T-helper 2 cell treated with Interferon-gamma antibody and Interleukin-4, amounts not matched to agents 100 ng/mL and 5 ng/mL, for 36 hours (primary cell): ENCODE measurements at regions not wholly inside any gene's neighbourhood (a gene's known extent, or its start where the extent isn't known, plus 50 kb on each side); places are given as distances from the start of the nearest gene placed in this dataset.
"Not testable (repeated sequence)": the region's sequence is repeated elsewhere in the genome, so short reads cannot be mapped to it uniquely, and the experiment has no call there.

Experiments used
- intact Hi-C: fragments of 100-400 bp; cut with micrococcal nuclease; formaldehyde crosslinking; loops from one replicate; pipeline ENCODE4 v1.15.1; 2023

DNA sequence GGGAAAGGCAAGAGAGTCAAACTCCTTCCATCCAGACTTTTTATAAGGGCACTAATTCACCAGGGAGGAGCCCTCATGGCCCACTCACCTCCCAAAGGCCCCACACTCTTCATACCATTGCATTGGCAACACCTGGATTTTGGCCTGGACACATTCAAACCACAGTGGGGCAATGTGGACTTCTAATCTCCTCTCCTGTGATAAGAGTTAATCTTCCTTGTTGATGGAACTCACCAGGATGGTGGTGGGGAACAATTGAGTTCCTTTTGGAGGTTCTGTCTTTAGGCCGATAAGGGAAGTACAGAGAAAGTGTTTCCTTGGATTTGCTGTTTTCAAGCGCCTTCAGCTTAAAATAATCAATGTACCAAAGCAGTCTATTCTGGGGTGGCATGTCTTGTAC, 268.7 kb downstream of the CD83 start:
- intact Hi-C loops = no loop called here

DNA sequence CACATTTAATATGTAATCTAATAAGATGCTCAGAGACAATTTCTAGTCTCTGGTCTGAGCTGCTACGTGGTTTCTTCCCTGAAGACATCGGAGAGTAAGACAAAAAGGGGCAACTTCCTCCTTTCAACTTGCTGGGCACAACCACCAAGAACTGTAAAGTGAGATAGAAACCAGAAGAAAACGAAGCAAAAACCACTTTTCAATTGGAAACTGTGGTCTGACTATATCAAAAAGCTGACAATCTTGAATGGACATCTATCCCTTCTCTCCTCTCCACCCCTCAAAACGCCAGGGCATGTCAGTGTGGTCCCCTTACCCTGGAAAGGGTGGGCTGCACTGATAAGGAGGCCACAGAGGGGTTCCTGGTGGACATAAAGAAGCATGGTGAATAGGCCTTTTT, 269.1 kb downstream of the CD83 start:
- intact Hi-C loops = no loop called here

DNA sequence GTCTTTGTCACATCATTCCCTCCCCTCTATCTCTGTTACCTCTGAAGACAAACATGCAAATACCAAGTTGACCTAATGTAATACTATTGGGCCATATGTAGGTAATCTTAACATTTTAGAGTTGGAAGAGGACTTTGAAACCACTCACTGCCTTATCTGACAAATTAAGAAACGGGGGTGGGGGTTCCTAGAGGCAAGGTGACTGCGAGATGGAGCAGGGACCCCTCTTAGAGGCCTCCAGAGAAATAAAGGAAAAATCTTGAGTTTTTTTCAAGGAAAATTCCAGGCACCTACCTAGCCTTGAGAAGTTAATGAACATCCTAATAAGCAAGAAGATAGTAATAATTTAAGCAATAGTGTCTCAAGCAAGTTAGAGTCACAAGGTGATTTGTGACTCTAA, 270.8 kb downstream of the CD83 start:
- intact Hi-C loops = no loop called here

DNA sequence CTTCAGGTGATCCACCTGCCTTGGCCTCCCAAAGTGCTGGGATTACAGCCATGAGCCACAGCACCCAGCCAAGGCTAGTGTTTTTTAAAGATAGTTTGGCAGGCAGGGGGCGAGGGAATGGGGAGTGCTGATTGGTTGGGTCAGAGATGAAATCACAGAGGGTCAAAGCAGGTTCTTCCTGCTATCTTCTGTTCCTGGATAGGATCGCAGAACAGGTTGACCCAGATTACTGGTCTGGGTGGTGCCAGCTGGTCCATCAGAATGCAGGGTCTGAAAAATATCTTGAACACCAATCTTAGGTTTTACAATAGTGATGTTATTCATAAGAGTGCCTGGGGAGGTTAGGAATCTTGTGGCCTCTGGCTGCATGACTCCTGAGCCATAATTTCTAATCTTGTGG, 272.2 kb downstream of the CD83 start:
- intact Hi-C loops = not testable (repeated sequence)

DNA sequence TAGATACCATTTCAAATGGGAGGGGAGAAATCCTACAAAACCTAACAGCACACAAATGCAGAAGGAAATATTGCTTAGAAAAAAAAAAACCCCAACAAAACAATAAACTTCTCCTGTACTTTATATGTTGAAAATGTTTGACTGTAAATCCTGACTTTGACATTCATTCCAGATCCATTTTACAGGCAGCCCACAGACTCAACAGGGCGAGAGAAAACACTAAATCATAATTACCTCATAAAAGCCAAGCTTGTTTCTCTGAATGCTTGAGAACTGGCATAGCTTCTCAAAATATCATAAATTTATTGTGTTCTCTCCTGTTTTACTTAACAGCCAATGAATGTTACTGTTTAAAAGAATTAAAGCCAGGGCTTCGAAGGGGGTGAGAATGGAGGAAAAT, 273.2 kb downstream of the CD83 start:
- intact Hi-C loops = no loop called here

DNA sequence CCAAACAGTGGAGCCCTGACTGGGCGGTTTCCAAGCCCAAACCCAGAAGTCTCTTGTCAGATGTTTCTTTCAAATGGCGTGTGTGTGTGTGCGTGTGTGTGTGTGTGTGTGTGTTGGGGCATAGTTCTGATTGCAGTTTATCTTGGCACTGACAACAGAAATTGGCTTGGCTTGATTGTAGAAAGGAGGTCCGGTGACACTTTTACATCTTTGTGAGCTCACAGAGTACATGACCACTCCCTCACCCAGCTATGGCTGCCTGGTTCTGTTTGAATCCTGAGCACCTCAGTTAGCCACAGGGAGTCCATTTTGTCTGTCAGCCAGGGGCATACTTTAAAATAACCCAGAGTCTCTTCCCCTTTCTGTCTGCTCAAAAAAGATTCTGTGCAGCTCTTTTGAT, 276.3 kb downstream of the CD83 start:
- intact Hi-C loops = no loop called here

DNA sequence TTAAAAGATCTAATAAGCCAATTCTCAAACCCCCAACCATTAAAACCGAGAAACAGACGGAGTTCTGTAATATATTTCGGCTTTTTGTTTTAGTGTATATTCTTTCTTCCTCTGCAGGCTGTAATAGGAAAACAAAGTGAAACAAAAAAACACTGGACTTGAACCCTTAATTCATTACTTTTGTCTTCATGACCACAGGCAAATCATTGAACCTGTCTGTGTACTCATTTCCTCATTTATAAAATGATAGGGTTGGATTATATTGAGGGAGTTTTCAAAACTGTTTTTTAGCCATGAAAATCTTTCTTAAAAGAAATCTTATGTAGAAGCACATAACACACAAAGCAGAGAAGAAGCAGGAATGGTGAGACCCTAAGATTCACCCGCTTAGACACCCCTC, 278.8 kb downstream of the CD83 start:
- intact Hi-C loops = no loop called here

DNA sequence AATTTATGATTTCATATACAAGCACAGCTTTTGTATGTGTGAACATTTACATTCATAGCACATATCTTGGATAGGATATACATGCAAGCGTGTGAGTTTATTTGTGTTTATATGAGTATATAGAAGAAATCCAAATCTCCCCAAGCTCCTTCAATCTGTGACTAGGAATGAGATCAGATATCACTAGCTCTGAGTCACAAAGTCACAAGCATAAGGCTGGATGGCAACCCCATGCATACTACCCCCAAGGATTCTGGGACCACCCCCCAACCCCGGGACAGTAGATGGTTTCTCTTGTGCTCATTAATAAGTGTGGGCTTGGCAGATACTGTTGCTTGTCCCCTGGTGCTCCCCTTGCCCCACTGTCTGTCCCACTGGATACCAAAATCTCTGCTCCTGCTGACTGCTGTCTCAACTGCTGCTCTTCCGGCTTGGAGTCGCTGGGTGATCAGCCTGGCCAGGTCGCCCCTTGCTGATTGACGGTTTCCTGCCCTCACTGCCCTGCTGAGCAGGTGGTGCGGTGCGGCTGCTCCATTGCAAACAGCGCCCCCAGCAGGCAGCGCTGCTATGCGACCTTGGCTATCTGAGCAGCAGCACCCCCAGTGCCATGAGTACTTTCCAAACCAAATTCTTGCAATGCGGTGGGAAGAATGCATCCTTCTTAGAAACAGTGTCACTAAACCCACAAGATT, 279.4 kb downstream of the CD83 start:
- intact Hi-C loops = no loop called here

DNA sequence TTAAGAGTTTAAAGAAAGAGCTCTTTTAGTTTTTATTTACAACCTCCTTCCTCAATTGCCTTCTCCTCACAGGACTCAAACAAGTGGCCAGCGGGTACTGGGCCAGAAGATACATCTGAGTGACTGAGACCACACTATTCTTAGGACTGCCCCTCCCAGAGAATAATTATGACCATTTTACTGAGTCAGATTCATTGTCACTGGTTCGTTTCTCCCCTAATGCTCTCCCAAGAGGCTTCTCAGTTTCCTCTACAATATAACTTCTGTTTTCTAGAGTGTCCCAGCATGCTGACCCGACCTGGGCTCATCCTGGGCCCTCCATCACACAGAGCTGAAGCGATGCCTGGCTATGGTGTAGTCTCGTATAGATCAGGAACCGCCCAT, 279.9 kb downstream of the CD83 start:
- intact Hi-C loops = no loop called here

DNA sequence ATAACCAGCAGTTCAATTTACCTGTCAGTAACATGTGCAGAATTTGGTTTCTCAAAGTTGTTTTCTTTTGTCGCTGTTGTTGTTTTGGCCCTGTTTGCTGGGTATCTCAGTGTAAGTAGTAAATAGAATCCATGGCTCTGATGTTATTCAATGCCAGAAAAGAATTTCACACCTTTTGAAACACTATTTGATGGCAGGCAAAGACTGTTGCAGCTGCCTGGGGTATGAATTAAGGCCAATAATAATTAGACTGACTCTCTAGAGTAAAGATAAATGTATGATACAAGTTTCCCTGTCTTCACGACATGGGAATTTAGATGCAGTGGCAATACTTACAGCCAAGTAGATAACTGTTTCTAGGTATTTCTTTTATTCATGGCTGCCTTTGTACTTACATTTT, 281.4 kb downstream of the CD83 start:
- intact Hi-C loops = no loop called here

DNA sequence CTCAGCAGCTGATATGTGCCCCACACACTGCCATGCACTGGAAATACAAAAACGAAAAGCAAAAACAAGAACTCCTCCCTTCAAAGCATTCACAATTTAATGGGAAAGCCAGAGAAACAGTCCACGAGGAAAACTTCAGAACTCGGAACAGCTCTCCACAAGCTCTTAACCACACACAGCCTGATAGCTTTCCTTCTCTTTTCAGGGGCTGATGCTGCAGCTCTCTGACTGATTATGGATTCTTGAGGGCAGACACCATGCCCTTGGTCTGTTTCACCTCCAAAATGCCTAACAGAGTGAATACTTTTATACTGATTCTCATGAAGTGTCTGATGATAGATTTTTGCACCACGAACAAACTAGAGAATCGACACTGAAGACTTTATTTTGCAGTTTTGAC, 282.1 kb downstream of the CD83 start:
- intact Hi-C loops = no loop called here

DNA sequence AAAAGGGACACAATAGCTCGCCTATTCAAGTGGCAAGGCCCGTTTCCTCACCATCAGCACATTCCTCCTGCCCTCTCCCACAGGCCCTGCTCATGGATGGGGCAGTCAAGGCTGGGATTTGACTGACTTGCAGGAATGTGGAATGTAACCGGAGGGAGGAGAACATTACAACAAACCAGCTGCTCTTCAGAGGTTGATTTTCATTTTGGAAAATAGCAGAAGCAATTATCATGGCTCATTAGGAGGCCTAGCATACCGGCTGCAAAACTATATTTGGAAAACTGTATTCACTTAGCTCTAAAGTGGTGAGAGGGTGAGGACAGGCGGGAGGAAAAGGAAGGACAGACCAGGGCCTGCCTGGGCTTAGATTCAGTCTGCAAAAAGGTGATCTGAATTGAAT, 283.7 kb downstream of the CD83 start:
- intact Hi-C loops = no loop called here

DNA sequence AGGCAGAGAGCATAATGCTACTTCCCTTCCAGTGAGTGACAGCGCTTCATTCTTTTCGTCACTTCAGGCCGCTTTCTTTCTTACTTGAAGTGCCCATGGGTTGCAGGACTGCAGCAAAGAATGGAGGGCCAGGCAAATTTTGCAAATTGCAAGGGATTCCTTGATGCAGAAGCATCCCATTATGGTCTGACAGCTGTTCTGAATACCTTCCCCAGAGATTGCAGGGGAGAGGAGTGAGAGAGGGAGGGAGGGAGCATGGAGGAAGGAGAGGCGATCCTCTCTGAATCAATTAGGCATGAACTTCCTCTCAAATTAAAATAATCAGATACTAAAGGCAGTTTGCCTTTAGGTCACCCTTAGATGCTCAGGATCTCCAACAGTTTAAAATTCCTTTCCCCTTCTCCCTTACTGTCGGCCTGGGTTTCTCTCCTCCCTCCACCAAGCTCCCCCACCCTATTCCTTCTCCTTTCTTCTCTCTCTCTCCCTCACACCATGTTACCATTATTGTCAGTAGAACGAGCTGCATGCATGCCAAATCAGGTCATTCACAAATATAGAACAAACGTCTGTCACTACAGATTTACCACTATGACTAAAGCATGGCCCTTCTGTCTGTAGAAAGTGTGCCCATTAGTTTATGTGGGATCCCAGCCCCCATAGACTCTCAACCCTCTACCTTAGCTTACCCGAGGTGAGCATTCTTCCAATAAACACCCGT, 289.2 kb downstream of the CD83 start:
- intact Hi-C loops = no loop called here

DNA sequence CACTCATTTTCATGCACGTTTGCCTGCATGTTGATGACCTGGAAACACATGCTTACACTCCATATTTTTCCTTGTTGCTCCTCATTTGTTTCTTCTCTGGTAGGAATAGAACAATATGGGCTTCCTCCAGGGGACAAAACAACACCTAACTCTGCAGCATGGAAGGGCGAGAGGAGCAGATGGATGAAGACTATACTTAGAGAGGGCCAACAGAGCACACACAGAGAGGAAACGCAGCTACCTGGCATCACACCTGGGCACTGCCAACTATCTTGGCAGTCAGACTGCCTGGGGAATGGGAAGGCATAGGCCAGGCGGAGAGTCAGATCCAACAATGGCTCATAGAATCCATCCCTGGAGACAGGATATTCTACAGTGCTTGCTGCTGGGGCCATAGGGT, 290.9 kb downstream of the CD83 start:
- intact Hi-C loops = no loop called here

DNA sequence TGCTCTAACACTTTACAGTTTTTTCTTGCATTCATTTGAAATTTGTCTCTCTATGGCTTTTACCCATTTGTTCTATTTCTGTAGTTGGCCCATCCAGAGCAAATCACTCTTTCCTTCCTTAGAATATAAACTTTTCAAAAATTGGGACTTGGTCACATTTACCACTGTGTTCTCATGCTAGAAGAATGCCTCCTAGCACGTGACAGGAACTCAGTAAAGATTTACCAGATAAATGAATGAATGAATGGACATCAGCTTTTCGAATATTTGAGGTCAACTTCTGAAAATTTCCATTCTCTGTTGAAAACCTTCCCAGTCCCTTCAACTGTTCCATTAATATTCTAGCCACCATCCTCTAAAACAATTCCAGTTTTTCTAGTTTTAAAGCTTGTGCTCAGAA, 294.5 kb downstream of the CD83 start:
- intact Hi-C loops = no loop called here

DNA sequence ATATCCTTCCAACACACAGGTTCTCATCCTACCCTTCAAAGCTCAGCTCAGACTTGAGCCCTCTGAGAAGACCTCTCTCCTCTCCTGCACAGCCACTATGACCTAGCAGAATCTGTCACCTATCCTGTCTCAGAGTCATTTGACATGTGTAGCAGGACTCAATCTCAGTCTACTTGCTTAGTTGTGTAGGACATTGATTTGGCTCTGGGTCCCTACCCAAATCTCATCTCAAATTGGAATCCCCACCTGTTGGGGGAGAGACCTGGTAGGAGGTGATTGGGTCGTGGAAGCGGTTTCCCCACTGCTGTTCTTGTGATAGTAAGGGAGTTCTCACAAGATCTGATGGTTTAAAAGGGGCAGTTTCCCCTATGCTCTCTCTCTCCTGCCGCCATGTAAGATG, 297.9 kb downstream of the CD83 start:
- intact Hi-C loops = no loop called here

DNA sequence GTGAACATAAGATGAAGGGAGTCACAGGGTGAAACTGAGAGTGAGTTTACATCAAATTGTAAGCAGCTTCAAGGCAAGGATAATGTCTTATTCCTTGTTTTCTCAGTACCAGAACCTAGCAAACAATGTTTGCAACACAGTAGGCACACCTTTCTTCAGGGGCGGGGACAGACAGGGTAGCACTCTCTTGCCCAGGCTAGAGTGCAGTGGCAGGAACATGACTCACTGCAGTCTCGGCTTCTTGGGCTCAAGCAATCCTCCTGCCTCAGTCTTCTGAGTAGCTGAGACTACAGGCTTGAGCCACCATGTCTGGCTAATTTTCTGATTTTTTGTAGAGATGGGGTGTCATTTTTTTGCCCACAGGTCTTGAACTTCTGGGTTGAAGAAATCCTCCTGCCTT, 299.8 kb downstream of the CD83 start:
- intact Hi-C loops = no loop called here

DNA sequence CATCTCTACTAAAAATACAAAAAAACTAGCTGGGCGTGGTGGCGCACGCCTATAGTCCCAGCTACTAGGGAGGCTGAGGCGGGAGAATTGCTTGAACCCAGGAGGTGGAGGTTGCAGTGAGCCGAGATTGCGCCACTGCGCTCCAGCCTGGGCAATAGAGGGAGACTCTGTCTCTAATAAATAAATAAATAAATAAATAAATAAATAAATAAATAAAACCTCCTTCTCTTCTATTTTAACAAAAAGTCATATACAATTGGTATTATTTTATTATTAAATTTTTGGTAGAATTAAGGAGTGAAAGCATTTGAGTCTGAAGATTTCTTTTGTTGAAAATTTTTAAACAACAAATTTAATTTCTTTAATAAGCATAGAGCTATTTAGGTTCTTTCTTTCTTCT, 301.7 kb downstream of the CD83 start:
- intact Hi-C loops = not testable (repeated sequence)

DNA sequence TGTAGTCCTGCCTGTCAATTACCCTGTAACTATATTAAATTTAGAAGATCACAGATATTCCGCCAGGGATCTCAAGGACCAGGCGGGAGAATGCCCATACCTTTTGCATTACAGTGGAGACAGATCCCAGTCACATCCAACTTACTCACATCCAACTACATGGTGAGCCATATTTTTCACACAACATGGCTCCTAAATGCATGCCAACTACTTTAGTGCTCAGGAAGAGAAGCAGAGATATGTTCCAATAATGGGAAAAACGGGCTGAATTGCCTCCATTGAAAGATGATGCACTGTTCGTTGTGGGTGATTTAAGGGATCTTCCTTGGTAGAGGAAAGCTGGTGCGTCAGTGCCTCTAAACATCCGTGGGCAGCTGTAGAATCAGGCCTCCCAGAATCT, 304.5 kb downstream of the CD83 start:
- intact Hi-C loops = no loop called here

DNA sequence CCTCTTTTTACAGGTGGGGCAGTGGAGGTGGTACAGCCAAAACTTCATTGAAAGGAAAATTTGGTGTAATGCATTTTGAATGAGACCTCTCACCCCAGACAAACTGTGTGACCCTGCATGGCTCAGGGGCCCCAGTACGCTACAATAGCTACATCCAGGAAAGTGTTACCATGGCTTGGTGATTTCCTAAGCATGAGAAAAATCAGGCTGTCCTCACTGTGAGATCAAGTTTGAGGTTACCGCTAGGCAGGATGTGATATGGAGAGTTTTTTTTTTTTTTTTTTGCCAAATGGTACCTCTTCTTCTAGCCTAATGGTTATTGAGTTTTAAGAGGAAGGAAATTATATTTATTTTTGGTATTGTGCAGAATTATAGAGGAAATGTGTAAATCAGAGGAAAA, 305.3 kb downstream of the CD83 start:
- intact Hi-C loops = no loop called here

DNA sequence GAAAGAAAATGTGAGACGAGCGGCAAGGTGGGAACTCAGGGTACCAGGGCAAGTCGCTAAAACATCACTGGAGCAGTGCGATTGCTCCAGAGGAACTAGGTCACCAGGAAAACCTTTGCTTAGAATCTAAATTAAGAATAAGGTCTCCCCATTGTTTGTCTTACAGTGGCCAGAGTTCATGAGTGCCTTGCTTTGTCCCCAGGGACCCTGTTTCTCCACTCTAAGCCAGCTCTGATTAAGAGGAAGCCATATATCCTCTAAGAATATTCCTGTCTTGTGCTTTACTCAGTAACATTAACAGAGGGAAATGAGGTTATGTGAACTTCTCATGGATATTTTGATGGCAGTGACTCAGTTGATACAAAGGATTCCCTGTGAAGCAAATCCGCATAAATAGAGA, 305.8 kb downstream of the CD83 start:
- intact Hi-C loops = no loop called here

DNA sequence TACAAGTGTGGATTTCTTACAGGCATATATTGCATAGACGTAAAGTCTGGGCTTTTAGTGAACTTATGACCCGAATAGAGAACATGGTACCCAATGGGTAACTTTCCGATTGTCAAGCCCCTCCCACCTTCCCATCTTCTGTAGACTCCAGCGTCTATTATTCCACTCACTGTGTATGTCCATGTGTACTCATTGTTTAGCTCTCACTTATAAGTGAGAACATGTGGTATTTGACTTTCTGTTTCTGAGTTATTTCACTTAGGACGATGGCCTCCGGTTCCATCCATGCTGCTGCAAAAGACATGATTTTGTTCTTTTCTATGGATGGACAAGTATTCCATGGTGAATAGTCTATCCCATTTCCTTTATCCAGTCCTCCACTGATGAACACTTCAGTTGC, 306.4 kb downstream of the CD83 start:
- intact Hi-C loops = loop anchor here (1.0 kb wide), 1 partner anchor 28 kb away; no protein-coding TSS in a partner anchor

DNA sequence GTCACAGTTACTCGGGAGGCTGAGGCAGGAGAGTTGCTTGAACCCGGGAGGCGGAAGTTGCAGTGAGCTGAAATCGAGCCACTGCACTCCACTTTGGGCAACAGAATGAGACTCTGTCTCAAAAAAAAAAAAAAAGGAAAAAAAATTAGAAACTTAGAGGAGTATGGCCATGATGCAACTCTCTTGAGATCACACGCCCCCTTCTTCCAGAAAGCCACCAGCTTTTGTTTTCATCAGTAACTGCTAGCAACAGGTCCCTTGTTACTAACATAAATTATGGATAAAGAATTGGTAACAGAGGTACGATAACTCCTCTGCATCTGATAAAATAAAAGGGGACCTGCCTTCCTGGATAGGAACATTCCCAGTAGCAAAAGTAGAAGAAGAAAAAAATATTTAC, 308.2 kb downstream of the CD83 start:
- intact Hi-C loops = no loop called here
